ENCODE measurements at regions not wholly inside any gene's neighbourhood (a gene's known extent, or its start where the extent isn't known, plus 50 kb on each side); places are given as distances from the start of the nearest gene placed in this dataset.

DNA sequence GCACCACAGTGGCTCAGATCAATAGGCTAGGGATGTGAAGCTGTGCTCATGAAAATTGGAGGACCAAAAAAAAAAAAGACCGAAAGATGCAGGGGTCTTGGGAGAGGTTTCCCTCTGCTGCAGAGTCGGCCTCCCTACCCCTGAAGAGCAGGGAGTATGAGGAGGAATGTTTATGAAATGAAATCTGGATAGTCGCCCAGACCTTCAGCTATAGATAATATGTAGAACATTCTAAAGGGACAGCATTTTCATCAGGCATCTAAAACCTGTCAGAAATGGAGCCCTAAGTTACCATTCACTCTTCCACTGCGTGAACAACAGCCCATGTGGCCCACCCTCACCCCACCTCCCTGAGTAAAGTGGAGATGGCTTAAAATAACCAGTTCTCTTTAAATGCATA is 122.9 kb downstream of the TMEM174 start:
- TF ChIP-seq, protein P1, sequence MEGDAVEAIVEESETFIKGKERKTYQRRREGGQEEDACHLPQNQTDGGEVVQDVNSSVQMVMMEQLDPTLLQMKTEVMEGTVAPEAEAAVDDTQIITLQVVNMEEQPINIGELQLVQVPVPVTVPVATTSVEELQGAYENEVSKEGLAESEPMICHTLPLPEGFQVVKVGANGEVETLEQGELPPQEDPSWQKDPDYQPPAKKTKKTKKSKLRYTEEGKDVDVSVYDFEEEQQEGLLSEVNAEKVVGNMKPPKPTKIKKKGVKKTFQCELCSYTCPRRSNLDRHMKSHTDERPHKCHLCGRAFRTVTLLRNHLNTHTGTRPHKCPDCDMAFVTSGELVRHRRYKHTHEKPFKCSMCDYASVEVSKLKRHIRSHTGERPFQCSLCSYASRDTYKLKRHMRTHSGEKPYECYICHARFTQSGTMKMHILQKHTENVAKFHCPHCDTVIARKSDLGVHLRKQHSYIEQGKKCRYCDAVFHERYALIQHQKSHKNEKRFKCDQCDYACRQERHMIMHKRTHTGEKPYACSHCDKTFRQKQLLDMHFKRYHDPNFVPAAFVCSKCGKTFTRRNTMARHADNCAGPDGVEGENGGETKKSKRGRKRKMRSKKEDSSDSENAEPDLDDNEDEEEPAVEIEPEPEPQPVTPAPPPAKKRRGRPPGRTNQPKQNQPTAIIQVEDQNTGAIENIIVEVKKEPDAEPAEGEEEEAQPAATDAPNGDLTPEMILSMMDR (IDR thresholded peaks at IDR 0.05; ENCODE audit: low read length) = no peak
- TF ChIP-seq EZH2phosphoT487 (IDR thresholded peaks at IDR 0.05; ENCODE audit: low read length) = no peak

Measured in MM.1S (cell line).